ENCODE measurements at regions not wholly inside any gene's neighbourhood (a gene's known extent, or its start where the extent isn't known, plus 50 kb on each side); places are given as distances from the start of the nearest gene placed in this dataset.
"Not testable (repeated sequence)": the region's sequence is repeated elsewhere in the genome, so short reads cannot be mapped to it uniquely, and the experiment has no call there.

GRCh38 chr2:117359266-117359914 lies 455.1 kb upstream of the DDX18 start:
- no peak for DNase-seq (ENCODE audit: low spot score)

DNA sequence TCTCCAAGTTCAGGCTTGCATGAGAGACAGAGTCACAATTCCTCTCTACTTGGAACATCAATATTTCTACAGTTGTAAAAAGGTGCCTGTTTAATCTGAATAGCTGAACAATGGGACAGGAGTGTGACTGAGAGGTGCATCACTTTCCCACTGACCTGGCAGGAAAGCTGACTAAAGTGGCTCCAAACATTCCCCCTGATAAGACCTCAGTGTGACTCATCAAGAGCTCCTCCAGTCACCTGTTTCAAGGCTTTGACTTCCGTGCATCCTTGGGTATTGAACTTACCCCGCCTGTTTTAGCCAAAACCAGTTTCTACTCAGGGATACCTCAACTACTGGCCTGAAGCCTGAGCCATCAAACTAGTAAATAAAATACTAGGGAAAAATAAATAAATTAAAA lies 453.9 kb upstream of the DDX18 start:
- no peak for DNase-seq (ENCODE audit: low spot score)

DNA sequence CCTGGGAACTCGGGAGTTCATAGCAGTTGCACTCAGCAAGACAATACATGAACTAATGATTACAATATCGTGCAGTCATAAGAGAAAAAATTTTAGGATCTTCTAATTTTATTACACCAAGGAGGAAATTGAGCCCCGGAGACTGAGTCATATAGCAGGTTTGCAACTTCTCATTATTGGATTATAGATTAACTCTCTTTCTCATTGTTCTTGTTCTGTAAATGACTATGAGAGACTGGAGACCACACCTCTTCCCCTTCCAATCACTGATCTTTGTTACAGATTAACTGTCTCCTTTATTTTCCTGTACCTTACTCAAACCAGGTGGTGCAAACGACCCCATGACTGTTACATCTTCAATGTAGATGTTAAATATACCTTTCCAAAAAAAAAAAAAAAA lies 435.8 kb upstream of the DDX18 start:
- DNase-seq (ENCODE audit: low spot score): no peak

GRCh38 chr2:117379928-117380327 lies 434.6 kb upstream of the DDX18 start:
- no peak for DNase-seq (ENCODE audit: low spot score)

GRCh38 chr2:117383997-117384396 lies 430.5 kb upstream of the DDX18 start:
- not testable (repeated sequence) for DNase-seq (ENCODE audit: low spot score)

- no peak for DNase-seq (ENCODE audit: low spot score)
Measured at GRCh38 chr2:117396161-117396560, 418.3 kb upstream of the DDX18 start.

DNA sequence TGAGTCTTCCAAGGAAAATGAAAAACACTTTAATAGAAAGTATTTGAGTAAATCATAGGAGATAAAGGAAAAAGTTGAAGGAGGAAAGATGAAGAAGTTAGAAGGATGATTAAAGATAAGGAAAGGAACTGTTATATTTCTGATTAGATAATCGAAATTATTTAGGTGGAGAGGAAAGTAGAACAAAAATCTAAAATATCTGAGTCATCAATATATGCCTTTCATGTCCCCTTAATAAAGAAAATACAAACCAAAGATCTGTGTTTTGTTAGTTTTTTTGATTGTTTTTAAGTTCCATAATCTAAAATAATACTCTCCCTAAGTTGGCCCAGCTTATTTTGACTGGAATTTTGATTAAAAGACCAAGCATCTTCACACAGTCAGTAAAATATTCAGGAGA lies 412.9 kb upstream of the DDX18 start:
- DNase-seq (ENCODE audit: low spot score): no peak

- DNase-seq (ENCODE audit: low spot score): no peak
Measured at GRCh38 chr2:117406443-117406842, 408.0 kb upstream of the DDX18 start.

GRCh38 chr2:117407746-117408145 lies 406.7 kb upstream of the DDX18 start:
- DNase-seq (ENCODE audit: low spot score): no peak

GRCh38 chr2:117409443-117409842 lies 405.0 kb upstream of the DDX18 start:
- DNase-seq (ENCODE audit: low spot score): no peak

- DNase-seq (ENCODE audit: low spot score): no peak
Measured at GRCh38 chr2:117411983-117412382, 402.5 kb upstream of the DDX18 start.

DNA sequence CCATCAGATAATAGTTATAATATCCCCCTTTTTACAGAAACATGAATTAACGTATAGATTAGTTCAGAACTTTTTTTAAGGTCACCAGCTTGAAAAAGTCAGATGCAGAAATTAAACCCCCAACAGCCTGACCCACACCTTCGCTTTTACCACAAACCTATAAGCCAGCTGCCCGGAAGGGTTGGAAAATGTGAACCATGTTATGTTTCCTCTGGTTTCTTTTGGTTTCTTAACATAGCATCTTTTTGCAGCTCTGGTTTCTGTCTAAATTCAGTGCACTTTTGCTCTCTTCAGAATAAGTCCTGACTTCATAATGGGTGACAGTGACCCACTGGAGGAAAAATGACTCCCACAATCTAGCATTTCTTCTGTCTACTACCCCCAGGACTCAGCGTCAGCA lies 381.7 kb upstream of the DDX18 start:
- no peak for DNase-seq (ENCODE audit: low spot score)

- no peak for DNase-seq (ENCODE audit: low spot score)
Measured at GRCh38 chr2:117436697-117437096, 377.8 kb upstream of the DDX18 start.

- peak; percentile 40 for DNase-seq (ENCODE audit: low spot score)
Measured at GRCh38 chr2:117470311-117471095, 344.0 kb upstream of the DDX18 start.

- no peak for DNase-seq (ENCODE audit: low spot score)
Measured at GRCh38 chr2:117481608-117482007, 332.9 kb upstream of the DDX18 start.

- DNase-seq (ENCODE audit: low spot score): peak; percentile 11
Measured at GRCh38 chr2:117485588-117485987, 328.9 kb upstream of the DDX18 start.

DNA sequence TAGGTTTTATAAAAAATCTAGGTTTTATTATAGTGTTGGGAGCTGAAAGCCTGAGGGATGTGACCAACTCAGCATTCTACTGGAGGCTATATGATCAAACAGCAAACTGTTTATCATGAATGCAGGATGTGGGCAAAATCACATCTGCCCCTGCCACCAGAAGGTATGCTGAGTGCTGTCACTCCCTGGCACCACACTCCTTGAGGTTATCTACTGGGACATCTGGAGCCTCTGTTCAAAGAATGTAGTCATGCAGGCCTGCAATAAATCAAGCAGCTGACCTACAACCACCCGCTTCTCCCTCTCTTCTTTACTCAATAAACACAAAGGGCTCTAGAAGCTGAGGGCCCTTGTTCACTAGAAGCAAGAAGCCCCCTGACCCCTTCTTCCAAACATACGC lies 328.4 kb upstream of the DDX18 start:
- no peak for DNase-seq (ENCODE audit: low spot score)

DNA sequence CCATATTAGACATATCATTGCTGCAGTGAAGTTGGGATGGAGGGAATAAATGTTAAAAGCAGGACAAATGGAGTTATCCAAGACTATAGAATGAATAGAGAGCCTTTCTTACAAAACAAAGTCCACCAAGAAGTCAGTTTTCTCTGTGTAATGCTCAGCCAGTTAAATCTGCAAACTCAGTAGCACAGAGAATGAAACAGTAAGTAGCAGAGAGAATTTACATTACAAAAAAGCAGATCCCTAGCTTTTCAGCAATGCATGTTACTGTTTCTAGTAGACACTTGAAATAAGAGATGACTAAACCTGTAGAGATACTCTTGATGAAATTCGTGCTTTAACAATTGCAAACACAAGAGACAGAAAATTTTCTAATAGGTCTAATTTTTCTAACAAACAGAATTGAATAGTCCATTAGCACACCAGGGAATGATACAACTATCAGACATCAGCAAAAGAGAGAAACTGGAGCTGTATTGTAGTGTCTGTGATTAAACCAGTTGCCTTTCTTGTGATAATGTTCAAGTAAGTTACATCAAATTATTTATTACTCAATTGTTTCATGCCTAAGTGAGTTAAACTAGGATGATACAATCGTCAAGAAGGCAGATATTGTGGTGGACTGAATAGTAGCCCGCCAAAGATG lies 322.2 kb upstream of the DDX18 start:
- no peak for DNase-seq (ENCODE audit: low spot score)

DNA sequence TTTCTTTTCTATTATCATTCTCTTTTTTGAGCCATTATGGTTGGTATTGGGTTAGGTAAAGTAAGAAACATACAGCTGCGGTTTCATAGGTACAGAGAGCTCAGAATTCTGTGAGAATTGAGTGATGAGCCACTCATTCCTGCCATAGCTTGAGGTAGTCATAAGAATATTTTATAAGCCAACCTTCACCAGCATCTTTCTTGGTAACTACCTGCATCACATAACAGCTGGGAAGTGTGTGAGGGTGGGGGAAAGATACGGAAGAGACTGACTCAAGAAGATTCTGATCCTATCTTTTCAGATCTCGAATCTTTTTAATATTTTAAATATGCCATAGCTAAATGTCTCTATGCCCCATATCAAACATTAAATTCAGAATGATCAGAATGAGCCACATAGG lies 313.8 kb upstream of the DDX18 start:
- no peak for DNase-seq (ENCODE audit: low spot score)

DNA sequence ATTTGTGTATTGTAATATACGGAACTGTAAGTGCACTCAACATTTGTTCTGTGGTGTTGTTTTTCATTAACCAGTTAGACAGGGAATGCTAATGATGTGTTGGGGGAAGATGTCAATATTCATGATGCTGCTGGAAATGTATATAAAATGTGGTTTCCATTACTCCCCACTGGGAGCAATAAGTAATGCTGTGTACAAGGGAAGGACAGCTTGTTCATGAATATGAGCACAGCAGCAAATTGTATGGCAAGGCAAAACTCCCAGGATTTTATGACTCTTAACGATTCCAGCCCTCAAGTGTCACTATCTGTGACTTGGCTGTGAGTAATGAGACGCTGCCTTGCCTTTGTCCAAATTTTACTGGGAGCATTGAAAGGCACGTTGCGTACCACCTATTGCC lies 312.4 kb upstream of the DDX18 start:
- no peak for DNase-seq (ENCODE audit: low spot score)

- DNase-seq (ENCODE audit: low spot score): no peak
Measured at GRCh38 chr2:117512307-117512706, 302.2 kb upstream of the DDX18 start.

DNA sequence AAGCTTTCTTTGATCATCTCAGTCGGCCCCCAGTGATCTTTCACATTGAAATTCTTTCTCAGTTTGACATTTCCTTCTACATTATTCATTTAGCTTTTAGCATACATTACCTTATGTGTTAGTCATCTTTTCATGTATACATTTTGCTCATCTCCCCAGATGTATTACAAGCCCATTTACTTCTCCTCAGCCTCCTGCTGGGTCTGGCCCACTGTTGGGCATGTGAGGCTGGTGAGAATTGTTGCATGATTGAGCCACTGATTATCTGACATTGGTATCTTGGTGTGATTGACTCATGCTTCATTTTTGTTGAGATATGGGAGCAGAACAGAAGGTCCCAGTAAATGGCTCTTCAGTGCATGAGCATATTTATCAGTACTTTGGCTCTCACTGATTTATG lies 300.1 kb upstream of the DDX18 start:
- DNase-seq (ENCODE audit: low spot score): no peak

GRCh38 chr2:117519238-117519637 lies 295.3 kb upstream of the DDX18 start:
- no peak for DNase-seq (ENCODE audit: low spot score)
